ENCODE measurements at regions not wholly inside any gene's neighbourhood (a gene's known extent, or its start where the extent isn't known, plus 50 kb on each side); places are given as distances from the start of the nearest gene placed in this dataset.

DNA sequence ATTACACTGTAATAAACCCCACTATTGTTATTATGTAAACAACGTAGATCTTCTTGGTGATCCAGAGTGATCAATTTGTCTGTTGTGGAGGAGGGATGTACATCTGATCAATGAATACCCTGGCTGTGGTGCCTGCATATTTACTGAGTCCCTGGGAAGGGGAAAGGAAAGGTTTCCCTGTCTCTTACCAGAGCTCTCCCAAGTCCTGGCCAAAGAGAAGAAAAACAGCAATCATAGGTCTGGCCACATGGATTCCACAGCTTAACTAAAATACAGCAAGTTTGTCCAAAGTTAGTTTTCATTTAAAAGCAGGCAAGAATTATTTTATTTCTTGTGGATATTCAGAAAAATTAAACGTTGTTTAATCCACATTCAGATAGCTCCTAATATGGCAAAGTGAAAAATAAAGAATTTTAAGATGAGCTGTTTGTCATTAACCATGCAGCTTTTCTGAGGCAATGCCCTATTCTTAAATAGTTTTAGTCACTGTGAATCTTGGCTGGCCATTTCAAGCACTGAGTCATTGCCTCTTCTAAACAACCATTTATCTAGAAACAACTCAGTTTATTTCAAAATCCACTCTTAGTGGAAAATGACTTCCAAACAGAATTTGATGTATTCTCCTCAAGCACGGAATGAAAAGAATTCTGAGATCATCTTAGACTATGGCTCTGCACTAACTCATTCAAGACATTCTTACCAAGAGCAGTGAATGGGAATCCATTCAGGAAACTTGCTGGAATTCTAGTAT lies 1004.4 kb upstream of the CDH2 start:
- peak; percentile 94 for ATAC-seq
- TF ChIP-seq ZNF70 (CRISPR knock-in tag; IDR thresholded peaks at IDR 0.05) (no peak), GLIS3 (CRISPR knock-in tag; IDR thresholded peaks at IDR 0.05) (no peak), ARNTL (CRISPR knock-in tag; IDR thresholded peaks at IDR 0.05; ENCODE audit: borderline replicate concordance, low read depth) (no peak), RARB (CRISPR knock-in tag; IDR thresholded peaks at IDR 0.05) (no peak), ZNF8 (CRISPR knock-in tag; IDR thresholded peaks at IDR 0.05) (no peak), PPARA (CRISPR knock-in tag; IDR thresholded peaks at IDR 0.05; ENCODE audit: borderline replicate concordance) (no peak), SNAI2 (CRISPR knock-in tag; IDR thresholded peaks at IDR 0.05) (no peak), ZFP30 (CRISPR knock-in tag; IDR thresholded peaks at IDR 0.05) (no peak), ZFP3 (CRISPR knock-in tag; IDR thresholded peaks at IDR 0.05) (no peak), ISL1 (CRISPR knock-in tag; IDR thresholded peaks at IDR 0.05) (peak; percentile 96), ESRRG (CRISPR knock-in tag; IDR thresholded peaks at IDR 0.05) (no peak), ZC3H10 (CRISPR knock-in tag; IDR thresholded peaks at IDR 0.05) (0 out of 2 replicates have a peak, but pooled peaks have one; percentile 31), BACH2 (CRISPR knock-in tag; IDR thresholded peaks at IDR 0.05; ENCODE audit: borderline replicate concordance) (no peak), OSR1 (CRISPR knock-in tag; IDR thresholded peaks at IDR 0.05) (no peak), TCF4 (CRISPR knock-in tag; IDR thresholded peaks at IDR 0.05; ENCODE audit: borderline replicate concordance) (no peak), CSDC2 (CRISPR knock-in tag; IDR thresholded peaks at IDR 0.05) (no peak), ZNF565 (CRISPR knock-in tag; conservative IDR thresholded peaks at IDR 0.05; ENCODE audit: low read depth) (no peak), TOX (CRISPR knock-in tag; IDR thresholded peaks at IDR 0.05; ENCODE audit: borderline replicate concordance) (no peak)
- TF ChIP-seq, protein P1, sequence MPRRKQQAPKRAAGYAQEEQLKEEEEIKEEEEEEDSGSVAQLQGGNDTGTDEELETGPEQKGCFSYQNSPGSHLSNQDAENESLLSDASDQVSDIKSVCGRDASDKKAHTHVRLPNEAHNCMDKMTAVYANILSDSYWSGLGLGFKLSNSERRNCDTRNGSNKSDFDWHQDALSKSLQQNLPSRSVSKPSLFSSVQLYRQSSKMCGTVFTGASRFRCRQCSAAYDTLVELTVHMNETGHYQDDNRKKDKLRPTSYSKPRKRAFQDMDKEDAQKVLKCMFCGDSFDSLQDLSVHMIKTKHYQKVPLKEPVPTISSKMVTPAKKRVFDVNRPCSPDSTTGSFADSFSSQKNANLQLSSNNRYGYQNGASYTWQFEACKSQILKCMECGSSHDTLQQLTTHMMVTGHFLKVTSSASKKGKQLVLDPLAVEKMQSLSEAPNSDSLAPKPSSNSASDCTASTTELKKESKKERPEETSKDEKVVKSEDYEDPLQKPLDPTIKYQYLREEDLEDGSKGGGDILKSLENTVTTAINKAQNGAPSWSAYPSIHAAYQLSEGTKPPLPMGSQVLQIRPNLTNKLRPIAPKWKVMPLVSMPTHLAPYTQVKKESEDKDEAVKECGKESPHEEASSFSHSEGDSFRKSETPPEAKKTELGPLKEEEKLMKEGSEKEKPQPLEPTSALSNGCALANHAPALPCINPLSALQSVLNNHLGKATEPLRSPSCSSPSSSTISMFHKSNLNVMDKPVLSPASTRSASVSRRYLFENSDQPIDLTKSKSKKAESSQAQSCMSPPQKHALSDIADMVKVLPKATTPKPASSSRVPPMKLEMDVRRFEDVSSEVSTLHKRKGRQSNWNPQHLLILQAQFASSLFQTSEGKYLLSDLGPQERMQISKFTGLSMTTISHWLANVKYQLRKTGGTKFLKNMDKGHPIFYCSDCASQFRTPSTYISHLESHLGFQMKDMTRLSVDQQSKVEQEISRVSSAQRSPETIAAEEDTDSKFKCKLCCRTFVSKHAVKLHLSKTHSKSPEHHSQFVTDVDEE (CRISPR knock-in tag; IDR thresholded peaks at IDR 0.05), result no peak
- TF ChIP-seq, protein P2, sequence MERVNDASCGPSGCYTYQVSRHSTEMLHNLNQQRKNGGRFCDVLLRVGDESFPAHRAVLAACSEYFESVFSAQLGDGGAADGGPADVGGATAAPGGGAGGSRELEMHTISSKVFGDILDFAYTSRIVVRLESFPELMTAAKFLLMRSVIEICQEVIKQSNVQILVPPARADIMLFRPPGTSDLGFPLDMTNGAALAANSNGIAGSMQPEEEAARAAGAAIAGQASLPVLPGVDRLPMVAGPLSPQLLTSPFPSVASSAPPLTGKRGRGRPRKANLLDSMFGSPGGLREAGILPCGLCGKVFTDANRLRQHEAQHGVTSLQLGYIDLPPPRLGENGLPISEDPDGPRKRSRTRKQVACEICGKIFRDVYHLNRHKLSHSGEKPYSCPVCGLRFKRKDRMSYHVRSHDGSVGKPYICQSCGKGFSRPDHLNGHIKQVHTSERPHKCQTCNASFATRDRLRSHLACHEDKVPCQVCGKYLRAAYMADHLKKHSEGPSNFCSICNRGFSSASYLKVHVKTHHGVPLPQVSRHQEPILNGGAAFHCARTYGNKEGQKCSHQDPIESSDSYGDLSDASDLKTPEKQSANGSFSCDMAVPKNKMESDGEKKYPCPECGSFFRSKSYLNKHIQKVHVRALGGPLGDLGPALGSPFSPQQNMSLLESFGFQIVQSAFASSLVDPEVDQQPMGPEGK (CRISPR knock-in tag; IDR thresholded peaks at IDR 0.05; ENCODE audit: borderline replicate concordance), result no peak
- TF ChIP-seq, protein P3, sequence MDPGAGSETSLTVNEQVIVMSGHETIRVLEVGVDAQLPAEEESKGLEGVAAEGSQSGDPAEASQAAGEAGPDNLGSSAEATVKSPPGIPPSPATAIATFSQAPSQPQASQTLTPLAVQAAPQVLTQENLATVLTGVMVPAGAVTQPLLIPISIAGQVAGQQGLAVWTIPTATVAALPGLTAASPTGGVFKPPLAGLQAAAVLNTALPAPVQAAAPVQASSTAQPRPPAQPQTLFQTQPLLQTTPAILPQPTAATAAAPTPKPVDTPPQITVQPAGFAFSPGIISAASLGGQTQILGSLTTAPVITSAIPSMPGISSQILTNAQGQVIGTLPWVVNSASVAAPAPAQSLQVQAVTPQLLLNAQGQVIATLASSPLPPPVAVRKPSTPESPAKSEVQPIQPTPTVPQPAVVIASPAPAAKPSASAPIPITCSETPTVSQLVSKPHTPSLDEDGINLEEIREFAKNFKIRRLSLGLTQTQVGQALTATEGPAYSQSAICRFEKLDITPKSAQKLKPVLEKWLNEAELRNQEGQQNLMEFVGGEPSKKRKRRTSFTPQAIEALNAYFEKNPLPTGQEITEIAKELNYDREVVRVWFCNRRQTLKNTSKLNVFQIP (CRISPR knock-in tag; IDR thresholded peaks at IDR 0.05; ENCODE audit: borderline replicate concordance, low read depth), result no peak
- TF ChIP-seq, protein P4, sequence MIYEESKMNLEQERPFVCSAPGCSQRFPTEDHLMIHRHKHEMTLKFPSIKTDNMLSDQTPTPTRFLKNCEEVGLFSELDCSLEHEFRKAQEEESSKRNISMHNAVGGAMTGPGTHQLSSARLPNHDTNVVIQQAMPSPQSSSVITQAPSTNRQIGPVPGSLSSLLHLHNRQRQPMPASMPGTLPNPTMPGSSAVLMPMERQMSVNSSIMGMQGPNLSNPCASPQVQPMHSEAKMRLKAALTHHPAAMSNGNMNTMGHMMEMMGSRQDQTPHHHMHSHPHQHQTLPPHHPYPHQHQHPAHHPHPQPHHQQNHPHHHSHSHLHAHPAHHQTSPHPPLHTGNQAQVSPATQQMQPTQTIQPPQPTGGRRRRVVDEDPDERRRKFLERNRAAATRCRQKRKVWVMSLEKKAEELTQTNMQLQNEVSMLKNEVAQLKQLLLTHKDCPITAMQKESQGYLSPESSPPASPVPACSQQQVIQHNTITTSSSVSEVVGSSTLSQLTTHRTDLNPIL (CRISPR knock-in tag; IDR thresholded peaks at IDR 0.05; ENCODE audit: low read depth), result peak; percentile 71; the same call in 1 of the 2 replicates
- TF ChIP-seq, protein P5, sequence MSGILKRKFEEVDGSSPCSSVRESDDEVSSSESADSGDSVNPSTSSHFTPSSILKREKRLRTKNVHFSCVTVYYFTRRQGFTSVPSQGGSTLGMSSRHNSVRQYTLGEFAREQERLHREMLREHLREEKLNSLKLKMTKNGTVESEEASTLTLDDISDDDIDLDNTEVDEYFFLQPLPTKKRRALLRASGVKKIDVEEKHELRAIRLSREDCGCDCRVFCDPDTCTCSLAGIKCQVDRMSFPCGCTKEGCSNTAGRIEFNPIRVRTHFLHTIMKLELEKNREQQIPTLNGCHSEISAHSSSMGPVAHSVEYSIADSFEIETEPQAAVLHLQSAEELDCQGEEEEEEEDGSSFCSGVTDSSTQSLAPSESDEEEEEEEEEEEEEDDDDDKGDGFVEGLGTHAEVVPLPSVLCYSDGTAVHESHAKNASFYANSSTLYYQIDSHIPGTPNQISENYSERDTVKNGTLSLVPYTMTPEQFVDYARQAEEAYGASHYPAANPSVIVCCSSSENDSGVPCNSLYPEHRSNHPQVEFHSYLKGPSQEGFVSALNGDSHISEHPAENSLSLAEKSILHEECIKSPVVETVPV (CRISPR knock-in tag; IDR thresholded peaks at IDR 0.05), result no peak

DNA sequence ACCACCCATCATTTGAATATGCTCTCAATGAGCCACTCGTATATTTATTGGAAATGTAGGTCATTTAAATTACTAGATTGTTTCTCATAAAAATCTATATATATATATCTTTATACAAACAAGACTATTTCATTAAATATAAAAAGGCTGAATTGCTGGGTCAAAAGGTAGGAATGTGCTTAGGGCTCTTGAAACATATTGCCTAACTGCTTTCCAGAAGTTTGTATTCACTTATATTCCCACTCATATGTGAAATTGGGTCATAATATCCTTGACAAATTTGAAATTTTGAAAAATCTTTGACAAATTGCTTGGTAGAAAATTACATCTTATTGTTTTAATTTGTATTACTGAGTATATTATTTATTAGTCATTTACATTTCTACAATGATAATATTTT lies 999.8 kb upstream of the CDH2 start:
- ATAC-seq, result no peak
- no peak for TF ChIP-seq ZFP3 (CRISPR knock-in tag; IDR thresholded peaks at IDR 0.05)
- TF ChIP-seq ZNF70 (CRISPR knock-in tag; IDR thresholded peaks at IDR 0.05), result no peak
- TF ChIP-seq OSR1 (CRISPR knock-in tag; IDR thresholded peaks at IDR 0.05), result no peak
- no peak for TF ChIP-seq ISL1 (CRISPR knock-in tag; IDR thresholded peaks at IDR 0.05)
- no peak for TF ChIP-seq TCF4 (CRISPR knock-in tag; IDR thresholded peaks at IDR 0.05; ENCODE audit: borderline replicate concordance)
- TF ChIP-seq, protein P5 (CRISPR knock-in tag; IDR thresholded peaks at IDR 0.05), result no peak
- TF ChIP-seq ZNF565 (CRISPR knock-in tag; conservative IDR thresholded peaks at IDR 0.05; ENCODE audit: low read depth), result no peak
- no peak for TF ChIP-seq BACH2 (CRISPR knock-in tag; IDR thresholded peaks at IDR 0.05; ENCODE audit: borderline replicate concordance)
- no peak for TF ChIP-seq TOX (CRISPR knock-in tag; IDR thresholded peaks at IDR 0.05; ENCODE audit: borderline replicate concordance)
- no peak for TF ChIP-seq RARB (CRISPR knock-in tag; IDR thresholded peaks at IDR 0.05)
- TF ChIP-seq ZFP30 (CRISPR knock-in tag; IDR thresholded peaks at IDR 0.05), result no peak

All from SK-N-SH treated with all-trans-retinoic acid at 6 μM for 48 hours (cell line).